ELF-1 (cell line): ENCODE measurements at regions not wholly inside any gene's neighbourhood (a gene's known extent, or its start where the extent isn't known, plus 50 kb on each side); places are given as distances from the start of the nearest gene placed in this dataset.

Experiments used
- DNase-seq: peaks from one replicate; pipeline ENCODE4 v3.0.0-alpha.2; 2016; ENCODE audit warnings: low read depth, low spot score

DNA sequence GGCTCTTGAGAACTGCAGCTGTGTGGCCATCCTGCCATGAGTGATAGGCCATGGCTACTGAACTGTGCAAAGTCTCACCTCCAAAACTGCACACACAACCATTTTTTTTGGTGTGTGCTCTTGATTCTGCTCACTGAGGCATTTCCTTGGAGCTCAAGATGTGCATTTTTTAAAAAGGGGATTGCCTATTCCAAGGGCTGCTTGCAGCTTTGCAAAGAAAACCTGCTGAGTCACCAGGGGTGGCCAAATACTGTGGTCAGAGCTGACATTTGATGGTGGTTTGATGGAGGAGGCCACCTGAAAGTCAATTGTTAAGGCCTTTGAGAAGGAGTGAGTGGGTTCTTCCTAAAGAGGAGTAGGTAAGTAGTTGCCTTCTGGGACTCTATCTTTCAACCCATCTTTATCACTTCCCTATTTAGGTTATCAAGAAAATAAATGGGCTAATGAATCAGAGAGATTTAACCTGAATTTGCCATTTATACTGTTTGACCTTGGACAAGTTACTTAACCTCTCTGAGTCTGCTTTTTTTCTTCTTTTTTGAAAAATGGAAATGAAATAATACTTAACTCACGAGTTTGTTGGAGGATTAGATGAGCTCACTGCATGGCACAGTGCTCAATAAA is 87.9 kb downstream of the CHST2 start:
- no peak for DNase-seq

DNA sequence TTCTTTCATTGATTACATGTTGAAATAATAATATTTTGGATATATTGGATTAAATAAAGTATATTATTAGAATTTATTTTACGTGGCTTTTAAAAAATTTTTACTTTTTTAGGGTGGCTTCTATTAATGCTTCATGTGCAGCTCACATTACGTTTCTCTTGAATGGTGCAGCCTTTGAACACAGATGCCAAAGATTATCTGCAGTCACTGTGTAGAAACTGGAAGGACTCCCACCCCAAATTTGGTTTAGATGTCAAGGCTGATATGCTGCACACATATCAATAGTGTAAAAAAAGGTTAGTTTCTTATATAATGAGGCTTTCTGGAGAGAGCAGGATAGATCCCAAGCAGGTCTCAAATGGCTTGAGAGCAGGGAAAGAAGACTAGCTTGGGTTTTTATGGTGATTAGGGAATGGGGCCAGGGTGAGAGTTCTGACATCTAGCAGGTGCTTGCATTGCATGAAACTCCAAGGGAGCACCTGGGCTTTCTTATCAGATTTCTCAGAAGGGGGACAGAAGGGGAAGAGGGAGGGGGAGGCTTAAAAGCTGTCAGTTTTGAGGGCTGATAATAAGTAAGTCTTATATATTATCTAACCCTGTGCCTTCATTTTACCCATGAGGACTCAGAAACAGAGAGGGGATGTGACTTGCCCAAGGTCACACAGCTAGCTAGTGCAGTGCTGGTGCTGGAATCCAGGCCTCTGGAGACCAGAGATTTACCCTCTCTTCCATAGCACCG is 89.6 kb downstream of the CHST2 start:
- DNase-seq: no peak

DNA sequence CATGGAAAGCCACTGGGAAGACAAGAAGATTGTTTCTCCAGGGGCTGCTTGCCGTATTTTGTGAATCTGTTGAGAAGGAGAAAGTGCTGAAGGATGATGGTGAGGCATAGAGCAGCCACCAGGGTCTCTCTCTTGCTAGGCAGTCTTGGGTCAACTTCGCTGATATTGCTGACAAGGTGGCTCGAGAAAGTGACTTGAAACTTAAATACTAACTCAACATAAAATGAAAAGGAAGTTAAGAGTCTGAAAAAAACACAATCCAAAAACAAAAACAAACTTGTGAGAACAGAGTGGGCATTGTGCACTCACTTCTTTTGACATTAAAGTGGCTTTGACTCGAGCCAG is 90.1 kb downstream of the CHST2 start:
- no peak for DNase-seq

DNA sequence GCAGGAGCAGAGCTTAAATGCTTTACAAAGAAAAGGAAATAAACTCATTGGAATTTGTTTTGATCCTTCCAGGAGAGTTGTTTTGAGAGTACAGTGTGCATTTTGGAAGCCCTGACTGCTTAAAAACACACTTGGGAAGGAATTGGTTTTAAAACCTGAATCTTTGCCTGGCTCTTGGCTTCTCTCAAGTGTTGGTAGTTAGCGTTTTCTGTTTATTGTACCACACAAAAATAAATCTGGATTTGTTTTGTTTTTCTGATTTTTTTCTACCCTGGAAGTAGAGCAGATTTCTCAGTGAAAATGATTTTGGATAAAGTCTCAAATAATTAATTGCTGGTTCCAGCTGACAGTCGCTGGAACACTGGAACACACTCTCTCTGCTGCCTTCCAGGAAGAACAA is 90.6 kb downstream of the CHST2 start:
- no peak for DNase-seq

DNA sequence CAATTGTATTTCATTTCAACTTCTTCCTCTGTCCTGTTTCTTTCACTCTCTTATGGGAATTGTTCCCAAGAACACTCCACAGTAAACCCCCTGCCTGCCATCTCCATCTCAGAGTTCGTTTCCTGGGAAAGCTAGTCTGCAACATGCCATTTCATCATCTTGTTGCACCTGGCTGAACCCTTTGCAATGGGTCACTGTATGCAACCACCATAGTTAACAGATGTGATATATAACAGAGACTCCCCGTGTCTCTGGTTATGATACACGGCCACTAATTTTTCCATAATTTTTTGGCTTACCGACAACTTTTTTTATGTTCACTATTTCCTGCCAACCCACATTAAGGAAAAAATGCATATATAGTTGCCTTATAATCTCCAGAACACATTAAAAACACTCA is 95.5 kb downstream of the CHST2 start:
- DNase-seq: no peak
